Fibroblast of peridontal ligament (primary cell): ENCODE measurements at regions not wholly inside any gene's neighbourhood (a gene's known extent, or its start where the extent isn't known, plus 50 kb on each side); places are given as distances from the start of the nearest gene placed in this dataset.

ENCODE experiments used
- DNase-seq: peaks from one replicate; pipeline ENCODE4 v3.0.0-alpha.2; 2010; ENCODE audit errors: extremely low read depth

DNA sequence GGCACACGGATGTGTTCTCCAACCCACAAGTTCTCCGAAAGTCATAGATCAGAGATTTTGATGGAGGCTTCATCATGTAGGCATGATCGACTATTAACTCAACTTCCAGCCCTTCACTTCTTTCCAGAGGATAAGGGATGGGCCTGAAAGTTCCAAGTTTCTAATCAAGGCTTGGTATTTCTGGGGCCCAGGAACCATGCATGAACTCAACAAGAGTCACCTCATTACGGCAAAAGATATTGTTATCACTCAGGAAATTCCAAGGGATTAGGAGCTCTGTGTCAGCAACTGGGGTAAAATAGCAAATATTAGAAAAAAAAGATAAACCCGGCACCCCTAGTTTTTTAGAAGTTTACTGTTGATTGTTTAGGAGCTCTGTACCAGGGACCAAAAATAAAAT, 240.1 kb upstream of the PPP1R2C start:
- DNase-seq: no peak

GRCh38 chrX:43019021-43019420, 241.1 kb upstream of the PPP1R2C start:
- DNase-seq: no peak

DNA sequence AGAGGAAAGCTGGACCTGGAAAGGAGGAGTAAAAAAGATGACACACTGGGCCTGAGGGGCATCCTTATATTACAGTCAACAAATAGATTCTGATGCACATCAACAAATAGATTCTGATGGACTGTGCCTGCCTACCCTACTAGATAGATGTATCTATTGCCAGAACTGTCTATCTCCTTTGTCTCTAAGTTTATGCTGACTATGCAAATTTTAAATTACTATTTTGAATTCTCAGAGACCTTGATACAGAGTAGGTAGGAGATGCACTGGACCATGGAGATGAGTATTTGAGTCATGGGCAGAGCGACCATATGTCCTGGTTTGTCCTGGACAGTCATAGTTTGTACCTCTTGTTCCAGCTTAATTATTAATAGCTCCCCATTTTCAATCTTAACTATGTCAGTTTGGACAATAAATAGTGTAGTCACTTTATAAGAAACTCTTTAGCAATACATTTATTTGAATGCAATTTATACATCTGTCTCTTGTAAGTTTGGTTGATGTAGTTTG, 247.9 kb upstream of the PPP1R2C start:
- DNase-seq: no peak

- no peak for DNase-seq
Measured at GRCh38 chrX:43064096-43064495, 286.1 kb upstream of the PPP1R2C start.

- DNase-seq: no peak
Measured at GRCh38 chrX:43065978-43066377, 288.0 kb upstream of the PPP1R2C start.

DNA sequence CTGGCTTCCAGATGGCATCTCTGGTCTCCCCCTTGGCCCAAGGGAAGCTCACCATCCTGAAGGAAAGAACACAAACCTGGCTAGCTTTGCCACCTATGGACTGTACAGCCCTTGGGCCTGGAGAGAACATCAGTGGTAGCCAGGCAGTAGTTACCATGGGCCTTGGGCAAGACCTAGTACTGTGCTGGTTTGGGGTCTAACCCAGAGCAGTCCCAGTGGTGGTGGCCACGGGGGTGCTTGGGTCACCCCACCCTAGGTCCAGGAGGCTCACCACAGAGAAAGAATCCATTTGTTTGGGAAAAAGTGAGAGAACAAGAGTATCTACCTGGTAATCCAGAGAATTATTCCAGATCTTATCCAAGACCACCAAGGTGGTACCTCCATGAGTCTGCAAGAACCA, 290.7 kb upstream of the PPP1R2C start:
- DNase-seq: no peak

DNA sequence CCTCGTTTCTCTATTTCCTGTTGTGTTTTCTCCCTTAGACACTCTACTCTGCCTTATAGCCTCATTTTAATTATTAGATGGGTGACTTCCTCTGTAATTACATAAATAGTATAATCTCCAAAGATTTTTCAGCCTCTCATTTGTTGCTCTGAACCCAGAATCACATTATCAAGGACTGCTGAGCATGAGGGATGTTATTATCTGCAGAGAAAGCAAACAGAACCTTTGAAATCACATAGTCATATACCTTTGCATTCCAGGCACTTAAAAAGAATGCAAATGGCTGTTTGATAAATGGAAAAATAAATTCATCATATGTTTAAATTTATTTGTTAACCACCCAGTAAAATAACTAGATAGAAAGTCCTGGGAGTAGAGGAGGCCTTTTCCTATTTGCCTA, 305.1 kb upstream of the PPP1R2C start:
- no peak for DNase-seq

DNA sequence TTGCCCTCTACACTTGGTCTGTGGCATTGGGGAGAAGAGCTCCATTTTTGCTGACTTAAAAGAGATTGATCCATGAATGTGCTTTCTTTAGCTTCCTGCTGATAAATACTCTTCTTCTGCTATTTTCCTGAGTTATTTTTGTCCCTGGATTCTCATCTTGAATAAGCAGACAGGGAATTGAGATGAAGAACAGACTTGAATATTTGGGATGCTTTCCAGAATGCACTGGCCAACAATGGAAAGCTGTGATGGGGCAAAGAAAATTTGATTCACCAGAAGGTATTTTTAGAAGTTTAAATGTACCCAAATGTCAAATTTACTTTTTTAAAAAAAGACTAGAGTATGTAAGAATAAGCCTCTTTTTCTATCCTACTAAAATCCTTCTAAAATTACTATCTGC, 309.9 kb upstream of the PPP1R2C start:
- DNase-seq: no peak

GRCh38 chrX:43096830-43097229, 318.9 kb upstream of the PPP1R2C start:
- DNase-seq: no peak

DNA sequence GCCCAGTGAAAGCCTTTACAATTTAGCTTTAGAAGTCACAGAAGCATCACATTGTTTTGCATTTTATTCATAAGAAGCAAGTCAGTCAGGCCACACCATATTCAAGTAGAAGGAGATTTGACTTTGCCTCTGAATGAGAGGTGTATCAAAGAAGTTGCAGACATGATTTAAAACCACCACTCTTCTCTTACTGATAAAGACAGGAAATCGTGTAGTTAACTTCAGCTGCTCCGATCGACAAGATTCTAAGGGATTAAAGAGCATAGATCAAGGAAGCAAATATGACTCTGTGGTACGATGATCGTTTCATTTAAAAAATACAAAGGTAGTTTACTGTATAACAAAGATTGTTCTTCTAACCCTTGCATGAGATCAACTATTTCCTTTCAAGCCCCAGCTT, 328.0 kb upstream of the PPP1R2C start:
- DNase-seq: no peak

- DNase-seq: no peak
Measured at GRCh38 chrX:43108828-43109227, 330.9 kb upstream of the PPP1R2C start.

DNA sequence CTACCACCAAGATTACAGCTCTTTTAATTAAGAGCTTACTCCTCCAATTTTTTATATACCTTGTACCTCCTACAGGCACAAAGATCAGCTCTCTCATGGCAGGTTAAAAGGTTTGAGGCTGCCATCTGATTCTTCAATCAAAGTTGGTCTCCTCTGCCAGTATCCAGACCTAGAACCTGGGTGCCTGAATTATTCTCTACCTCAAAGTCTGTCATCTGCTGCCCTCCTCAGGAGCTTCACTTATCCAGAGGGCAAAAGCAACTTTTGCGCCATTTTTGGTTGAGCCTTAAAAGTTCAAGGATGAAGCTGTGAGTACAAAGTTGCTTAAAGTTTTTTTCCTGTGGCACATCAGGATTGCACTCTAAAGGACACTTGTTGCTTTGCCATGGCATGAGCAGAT, 343.7 kb upstream of the PPP1R2C start:
- no peak for DNase-seq

DNA sequence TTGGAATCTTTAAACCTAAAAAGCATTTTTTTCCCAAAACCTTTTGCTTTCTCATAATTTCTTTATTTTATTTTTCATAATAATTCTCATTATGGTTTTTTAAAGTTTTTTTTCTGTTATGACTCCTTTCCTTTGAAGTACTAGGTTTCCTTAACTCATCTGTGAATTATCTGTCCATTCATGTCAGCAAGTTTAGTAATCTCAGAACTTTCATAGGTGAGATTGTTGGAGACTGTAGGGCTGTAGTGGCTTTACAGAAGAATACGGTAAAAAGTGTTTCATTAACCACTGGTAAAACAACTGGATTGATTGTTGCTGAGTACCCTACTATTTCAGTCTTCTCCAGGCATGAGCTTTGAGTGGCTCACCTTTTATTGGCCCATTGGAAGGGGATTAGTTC, 361.7 kb upstream of the PPP1R2C start:
- DNase-seq: no peak

DNA sequence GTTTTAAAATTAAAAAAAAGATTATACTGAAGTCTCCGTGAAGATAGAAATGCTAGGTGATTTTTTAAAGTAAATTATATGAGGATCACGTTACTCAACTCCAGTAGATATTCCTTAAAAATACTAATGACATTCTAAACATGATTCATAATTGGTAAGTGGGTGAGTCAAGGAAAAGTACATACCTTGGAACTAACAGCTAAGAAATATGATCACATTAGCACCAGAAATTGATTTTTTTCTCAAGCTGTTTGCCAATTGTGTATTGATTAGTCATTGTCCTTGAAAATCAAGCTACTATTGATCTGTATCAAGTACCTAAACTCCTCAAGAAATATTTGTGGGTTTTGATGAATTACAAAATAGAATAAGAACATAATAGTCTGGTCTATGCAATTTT, 362.6 kb upstream of the PPP1R2C start:
- no peak for DNase-seq

DNA sequence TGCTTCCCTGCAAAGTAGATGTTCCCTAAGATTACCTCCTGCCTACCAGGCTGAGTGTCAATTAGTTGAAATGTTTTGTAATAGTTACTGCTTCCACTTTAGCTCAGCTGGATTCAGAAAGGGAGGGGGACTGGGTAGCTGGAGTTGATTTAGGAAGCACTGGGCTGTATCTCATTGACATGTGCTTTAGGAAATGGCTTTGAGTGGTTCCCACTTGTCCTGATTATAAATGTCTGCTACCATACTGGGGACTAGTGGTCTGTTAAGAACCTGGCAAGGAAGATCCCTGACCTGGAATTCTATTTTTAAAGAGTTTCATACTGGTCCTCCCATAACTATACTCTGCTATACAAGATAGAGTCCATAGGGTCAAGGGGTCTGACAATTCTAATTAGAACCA, 363.9 kb upstream of the PPP1R2C start:
- no peak for DNase-seq

DNA sequence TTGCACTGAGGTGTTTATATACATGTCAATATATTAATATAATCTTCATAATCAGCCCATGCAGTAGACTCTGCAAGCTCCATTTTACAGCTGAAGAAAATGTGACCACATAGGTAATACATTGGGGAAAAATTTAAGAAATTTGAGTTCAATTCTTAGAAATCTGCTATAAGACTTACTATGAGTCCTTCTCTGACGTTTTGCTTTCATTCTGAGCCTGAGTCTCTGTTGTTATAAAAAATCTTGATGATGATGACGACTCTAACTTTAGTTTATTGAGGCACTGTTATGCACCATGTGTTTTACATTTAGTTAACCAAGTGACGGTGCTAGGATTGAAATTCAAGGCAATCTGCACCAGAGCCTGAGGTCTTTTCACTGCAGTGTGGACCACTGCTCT, 370.3 kb upstream of the PPP1R2C start:
- DNase-seq: no peak

DNA sequence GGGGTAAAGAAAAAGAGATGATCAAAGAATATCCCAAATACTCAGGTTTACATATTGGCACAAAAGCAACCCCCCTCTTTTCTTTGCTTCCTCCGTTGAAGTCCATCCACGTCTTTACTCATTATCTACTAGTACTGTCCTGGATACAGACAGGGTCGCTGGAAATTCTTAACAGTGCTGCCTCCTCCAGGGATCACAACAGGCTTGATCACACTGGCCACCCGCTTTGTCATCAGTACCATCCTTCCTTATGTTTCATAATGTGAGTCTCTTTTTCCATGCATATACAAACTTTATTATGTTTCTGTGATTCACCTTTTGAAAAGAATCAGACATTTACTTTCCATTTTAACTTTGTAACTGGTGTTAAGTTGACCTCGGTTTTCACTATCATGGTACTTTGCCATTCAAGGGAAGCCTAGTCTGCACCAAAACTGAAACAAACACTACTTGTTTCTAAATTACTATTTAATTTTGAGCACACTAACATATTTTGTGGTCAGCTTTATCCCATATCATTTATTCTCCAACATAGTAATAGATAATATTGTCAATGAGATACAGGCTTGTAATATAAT, 387.5 kb upstream of the PPP1R2C start:
- no peak for DNase-seq

GRCh38 chrX:43166874-43167273, 388.9 kb upstream of the PPP1R2C start:
- DNase-seq: no peak

DNA sequence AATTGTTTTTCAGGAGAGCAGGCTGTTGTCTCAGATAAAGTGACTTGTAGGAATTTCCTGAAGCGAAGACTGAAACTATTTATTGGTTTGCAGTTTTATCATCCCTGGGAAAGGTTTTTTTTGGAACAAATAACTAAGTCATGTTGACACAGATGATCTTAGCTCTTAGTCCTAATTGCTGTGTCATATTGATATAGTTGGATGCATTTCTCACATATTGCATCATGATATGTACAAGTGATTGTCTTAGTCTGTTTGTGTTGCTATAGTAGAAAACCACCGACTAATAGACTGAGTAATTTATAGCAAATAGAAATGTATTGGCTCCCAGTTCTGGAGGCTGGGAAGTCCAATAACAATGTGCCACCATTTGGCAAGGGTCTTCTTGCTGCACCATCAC, 397.5 kb upstream of the PPP1R2C start:
- DNase-seq: no peak

- no peak for DNase-seq
Measured at GRCh38 chrX:43176686-43177085, 398.7 kb upstream of the PPP1R2C start.

DNA sequence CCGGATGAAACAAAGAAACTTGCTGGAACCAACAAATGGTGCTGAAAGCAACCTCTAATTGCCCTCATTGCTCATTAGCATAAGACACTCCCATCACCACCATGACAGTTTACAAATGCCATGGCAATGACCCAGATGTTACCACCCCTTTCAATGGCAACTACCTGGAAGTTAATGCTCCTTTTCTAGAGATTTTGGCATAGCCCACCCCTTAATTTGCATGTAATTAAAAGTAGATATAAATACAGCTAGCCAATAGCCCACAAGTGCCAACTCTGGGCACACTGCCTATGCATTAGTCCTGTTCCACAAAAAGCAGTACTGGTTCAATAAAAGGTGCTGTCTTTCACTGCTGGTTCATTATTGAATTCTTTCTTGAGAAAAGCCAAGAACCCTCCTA, 410.3 kb upstream of the PPP1R2C start:
- DNase-seq: no peak

DNA sequence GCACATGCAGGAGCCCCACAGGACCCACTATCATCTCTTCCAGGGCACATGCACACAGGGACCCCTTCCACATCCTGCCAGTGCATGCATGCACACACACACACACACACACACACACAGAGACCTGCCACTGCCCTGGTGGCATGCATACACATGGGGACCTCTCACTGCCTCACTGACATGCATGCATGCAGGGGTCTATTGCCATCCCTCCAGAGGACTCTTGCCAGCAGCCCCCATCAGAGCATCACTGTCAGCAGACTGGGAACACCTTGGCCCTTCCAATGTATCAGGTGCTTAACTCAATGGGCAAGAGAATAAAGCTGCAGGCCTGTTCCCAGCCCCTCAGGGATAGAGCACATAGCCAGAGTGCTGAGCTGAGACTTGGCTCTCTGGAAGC, 433.6 kb upstream of the PPP1R2C start:
- DNase-seq: no peak

DNA sequence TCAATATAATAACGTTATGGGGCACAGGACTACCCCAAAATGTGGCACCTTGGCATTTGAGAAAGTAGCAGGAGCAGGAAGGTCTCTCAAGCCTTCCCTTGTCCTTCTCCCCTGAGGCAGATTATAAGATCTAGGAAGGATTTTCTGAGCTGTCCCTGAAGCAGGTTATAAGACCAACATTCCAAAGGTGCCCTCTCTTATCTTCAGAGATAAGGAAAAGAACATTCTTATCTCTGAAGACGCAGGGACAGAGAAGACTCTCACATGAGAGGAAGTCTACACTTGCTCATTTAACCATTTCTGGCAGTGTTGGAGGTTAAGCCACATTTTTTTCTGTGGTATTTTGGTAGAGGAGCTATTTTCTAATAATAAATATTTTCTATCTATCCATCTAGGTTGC, 437.9 kb upstream of the MAOA start:
- DNase-seq: no peak

DNA sequence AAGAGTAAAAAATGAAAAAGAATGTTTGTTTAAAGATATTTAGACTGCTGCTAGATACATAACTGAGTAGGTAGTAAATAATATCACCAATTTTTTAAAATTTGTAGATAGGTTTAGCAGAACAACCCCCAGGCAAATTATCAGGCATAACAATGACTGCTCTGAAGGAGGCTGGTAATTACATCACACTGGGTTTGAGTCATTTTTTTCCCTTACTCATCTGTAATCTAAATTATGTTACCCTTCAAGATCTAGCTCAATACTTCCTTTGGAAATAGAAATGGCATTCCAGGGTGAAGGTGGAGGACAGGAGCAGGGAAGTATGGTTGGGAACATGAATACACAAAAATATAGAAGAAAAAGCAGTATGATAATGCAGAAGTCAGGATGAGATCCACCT, 431.6 kb upstream of the MAOA start:
- no peak for DNase-seq
